HCT116 (cell line): ENCODE measurements at regions not wholly inside any gene's neighbourhood (a gene's known extent, or its start where the extent isn't known, plus 50 kb on each side); places are given as distances from the start of the nearest gene placed in this dataset.

Source experiments
- ATAC-seq: fragments of 200-7000 bp; cut with Tn5 transposase; 2 replicates; pipeline ENCODE4 v1.9.1; 2020; ENCODE audit warnings: mild to moderate bottlenecking, moderate library complexity
- BruUV-seq: library from RNA; stranded (reverse); fragments of 400-500 nt; replicated peaks from 2 replicates; lab custom pipeline; 2021; lab: Mats Ljungman, UMichigan
- CTCF ChIA-PET: fragments of 300-600 bp; sonication (Branson Sonifier 250); formaldehyde crosslinking; loops from one replicate; lab custom pipeline; 2021; ENCODE audit warnings: antibody characterized with exemption; lab: Charles Lee
- POLR2A ChIA-PET: fragments of 300-600, 350-600 bp; sonication (Branson Sonifier 250); formaldehyde crosslinking; loops from one replicate; lab custom pipeline; 2021; ENCODE audit warnings: antibody characterized with exemption; lab: Charles Lee
- RAD21 ChIA-PET, 2 experiments: fragments of 300-600 bp; sonication (Branson Sonifier 250); formaldehyde crosslinking; loops; one replicate each; lab custom pipeline; 2023; ENCODE audit warnings: low total read pairs in 2 of 2; ENCODE audit not compliant: uncharacterized antibody in 2 of 2, unreplicated experiment in 2 of 2, low non-redundant PET in 1 of 2; lab: Charles Lee
- DNase-seq: peaks from one replicate; pipeline ENCODE4 v3.0.0-alpha.2; 2010; ENCODE audit warnings: low read depth, low spot score
- H2AFZ ChIP-seq: fragments of 200-600 bp; shearing (Covaris generic), sonication (generic); 2 replicates; pipeline ENCODE4 v1.6.1; 2017; ENCODE audit warnings: low read depth, mixed run types, mixed read lengths, antibody characterized with exemption, low read length; ENCODE audit not compliant: poor library complexity, severe bottlenecking
- H3K27ac ChIP-seq: 2 replicates; pipeline ENCODE4 v1.5.1; 2012; ENCODE audit warnings: low read depth, low read length
- H3K27me3 ChIP-seq: fragments of 200-600 bp; sonication (generic); 2 replicates; pipeline ENCODE4 v1.6.1; 2016; ENCODE audit warnings: mixed run types, low read length, mixed read lengths; ENCODE audit not compliant: insufficient read depth
- H3K36me3 ChIP-seq, 2 experiments: fragments of 200-500 bp in 1 of 2; fragments of 200-600 bp in 1 of 2; sonication (Bioruptor generic) in 1 of 2; sonication (generic) in 1 of 2; 2 replicates each; pipeline versions ENCODE4 v1.5.1 to v1.6.1; 2014 to 2016; ENCODE audit warnings: low read length in 2 of 2, inconsistent platforms in 1 of 2, mixed read lengths in 1 of 2, mixed run types in 1 of 2; ENCODE audit not compliant: insufficient read depth in 2 of 2, control insufficient read depth in 1 of 2
- H3K4me1 ChIP-seq, 2 experiments: fragments of 200-600 bp in 1 of 2; sonication (generic) in 1 of 2; 2 replicates each; pipeline versions ENCODE4 v1.5.1 to v1.6.1; 2012 to 2017; ENCODE audit warnings: low read length in 2 of 2, inconsistent platforms in 1 of 2, mild to moderate bottlenecking in 1 of 2, mixed read lengths in 1 of 2, mixed run types in 1 of 2, moderate library complexity in 1 of 2; ENCODE audit not compliant: insufficient read depth in 2 of 2, control insufficient read depth in 1 of 2
- H3K4me2 ChIP-seq: fragments of 200-600 bp; sonication (generic); 2 replicates; pipeline ENCODE4 v1.6.1; 2017; ENCODE audit warnings: mixed run types, low read length, mixed read lengths
- H3K4me3 ChIP-seq, 2 experiments: fragments of 200-600 bp in 1 of 2; sonication (generic) in 1 of 2; replicated peaks in 1 of 2; 2 replicates each; pipeline ENCODE4 v1.5.1; 2011 to 2016; ENCODE audit warnings: low read length in 2 of 2, control low read depth in 1 of 2, low read depth in 1 of 2, mild to moderate bottlenecking in 1 of 2, mixed read lengths in 1 of 2, mixed run types in 1 of 2
- H3K79me2 ChIP-seq: fragments of 200-600 bp; sonication (generic); 2 replicates; pipeline ENCODE4 v1.6.1; 2017; ENCODE audit warnings: mild to moderate bottlenecking, mixed run types, low read length, moderate library complexity, mixed read lengths; ENCODE audit not compliant: insufficient read depth
- H3K9ac ChIP-seq: fragments of 200-600 bp; sonication (generic); 2 replicates; pipeline ENCODE4 v1.6.1; 2016; ENCODE audit warnings: low read length, mixed read lengths
- H3K9me2 ChIP-seq: fragments of 200-600 bp; sonication (generic), shearing (Covaris generic); 2 replicates; pipeline ENCODE4 v1.6.1; 2017; ENCODE audit warnings: mixed run types, mild to moderate bottlenecking, moderate library complexity; ENCODE audit not compliant: insufficient read depth
- H3K9me3 ChIP-seq, 2 experiments: fragments of 200-500 bp in 1 of 2; fragments of 200-600 bp in 1 of 2; sonication (Bioruptor generic) in 1 of 2; sonication (generic) in 1 of 2; 2 replicates each; pipeline ENCODE4 v1.6.1; 2014 to 2017; ENCODE audit warnings: low read length in 2 of 2, mixed read lengths in 2 of 2, inconsistent platforms in 1 of 2, low read depth in 1 of 2, mild to moderate bottlenecking in 1 of 2, mixed run types in 1 of 2, moderate library complexity in 1 of 2; ENCODE audit not compliant: control insufficient read depth in 1 of 2, insufficient read depth in 1 of 2
- H4K20me1 ChIP-seq: fragments of 200-600 bp; sonication (generic), shearing (Covaris generic); 2 replicates; pipeline ENCODE4 v1.6.1; 2017; ENCODE audit warnings: mixed run types, mild to moderate bottlenecking, moderate library complexity; ENCODE audit not compliant: insufficient read depth
- CBX3 ChIP-seq: IDR thresholded peaks from 2 replicates; pipeline ENCODE4 v1.6.1; 2012; ENCODE audit warnings: low read depth
- CTCF ChIP-seq, 3 experiments: fragments of 200-600 bp in 1 of 3; sonication (generic) in 1 of 3; IDR thresholded peaks in 2 of 3; conservative IDR thresholded peaks in 1 of 3; 2 replicates each; pipeline ENCODE4 v1.5.1; 2012 to 2017; ENCODE audit warnings: low read depth in 2 of 3, low read length in 2 of 3, antibody characterized with exemption in 1 of 3, borderline replicate concordance in 1 of 3, control low read depth in 1 of 3, mild to moderate bottlenecking in 1 of 3, mixed read lengths in 1 of 3, mixed run types in 1 of 3, moderate library complexity in 1 of 3; ENCODE audit not compliant: insufficient read depth in 1 of 3
- EGR1 ChIP-seq: IDR thresholded peaks from 2 replicates; pipeline ENCODE4 v1.6.1; 2012; ENCODE audit warnings: low read depth
- ELF1 ChIP-seq: IDR thresholded peaks from 2 replicates; pipeline ENCODE4 v1.6.1; 2012; ENCODE audit warnings: low read depth, borderline replicate concordance
- EZH2 ChIP-seq: fragments of 200-600 bp; sonication (generic); IDR thresholded peaks from 2 replicates; pipeline ENCODE4 v1.6.1; 2017; ENCODE audit warnings: antibody characterized with exemption, mixed run types
- FOSL1 ChIP-seq: IDR thresholded peaks from 2 replicates; pipeline ENCODE4 v1.6.1; 2012; ENCODE audit warnings: low read depth
- JUND ChIP-seq: IDR thresholded peaks from 2 replicates; pipeline ENCODE4 v1.6.1; 2012
- RAD21 ChIP-seq: IDR thresholded peaks from 2 replicates; pipeline ENCODE4 v1.6.1; 2012; ENCODE audit warnings: low read depth, mild to moderate bottlenecking
- REST ChIP-seq: IDR thresholded peaks from 2 replicates; pipeline ENCODE4 v1.6.1; 2012; ENCODE audit warnings: low read depth
- SIN3A ChIP-seq: IDR thresholded peaks from 2 replicates; pipeline ENCODE4 v1.6.1; 2012; ENCODE audit warnings: low read depth
- SP1 ChIP-seq: IDR thresholded peaks from 2 replicates; pipeline ENCODE4 v1.6.1; 2012; ENCODE audit warnings: low read depth
- SRF ChIP-seq: IDR thresholded peaks from 2 replicates; pipeline ENCODE4 v1.6.1; 2012; ENCODE audit warnings: low read depth
- ZBTB33 ChIP-seq: IDR thresholded peaks from 2 replicates; pipeline ENCODE4 v1.6.1; 2011; ENCODE audit warnings: mild to moderate bottlenecking, low read length, moderate library complexity; ENCODE audit not compliant: insufficient replicate concordance; ENCODE audit errors: extremely low read depth
- ZFX ChIP-seq: fragments of 450-650 bp; IDR thresholded peaks from 2 replicates; pipeline ENCODE4 v1.6.1; 2017
- ZNF274 ChIP-seq: fragments of 200-500 bp; sonication (Bioruptor generic); IDR thresholded peaks from 2 replicates; pipeline ENCODE4 v1.6.1; 2014; ENCODE audit warnings: mild to moderate bottlenecking, low read depth, low read length, inconsistent platforms
- intact Hi-C: fragments of 100-400 bp; cut with micrococcal nuclease; formaldehyde crosslinking; loops from 2 replicates; pipeline ENCODE4 v1.10.0; 2022

GRCh38 chr14:71703477-71703876, 228.8 kb upstream of the RGS6 start:
- CTCF ChIA-PET: no interaction called here
- H3K36me3 ChIP-seq: no peaks in the 10 kb centered on the region
- no peak overlapping the region for H3K4me2 ChIP-seq
- H3K4me3 ChIP-seq: no peak overlapping the region
- RAD21 ChIA-PET: no interaction called here
- DNase-seq (no peak), ATAC-seq (no peak)
- no peak overlapping the region for H2AFZ ChIP-seq
- no peaks in the 10 kb centered on the region for H3K27me3 ChIP-seq
- no peak overlapping the region for H3K9ac ChIP-seq
- POLR2A ChIA-PET: no interaction called here
- no peaks in the 10 kb centered on the region for H3K4me1 ChIP-seq
- H3K79me2 ChIP-seq: no peaks in the 10 kb centered on the region
- H3K9me3 ChIP-seq: no peaks in the 10 kb centered on the region
- intact Hi-C loops: no loop called here
- BruUV-seq: no TSS peak
- H3K9me2 ChIP-seq: no peaks in the 10 kb centered on the region
- TF ChIP-seq CBX3 (no peak), SIN3A (no peak), SP1 (no peak), RAD21 (no peak)
- no peaks in the 10 kb centered on the region for H4K20me1 ChIP-seq
- no peak overlapping the region for H3K27ac ChIP-seq

- Histone ChIP-seq H3K79me2 (no peaks in the 10 kb centered on the region), H3K9me3 (no peaks in the 10 kb centered on the region), H2AFZ (no peak overlapping the region), H3K27me3 (no peaks in the 10 kb centered on the region), H3K4me1 (no peaks in the 10 kb centered on the region), H3K4me2 (no peak overlapping the region), H3K36me3 (no peaks in the 10 kb centered on the region), H4K20me1 (no peaks in the 10 kb centered on the region), H3K9me2 (no peaks in the 10 kb centered on the region), H3K27ac (no peak overlapping the region), H3K9ac (no peak overlapping the region), H3K4me3 (no peak overlapping the region)
- DNase-seq: no peak
- BruUV-seq: no TSS peak
- RAD21 ChIA-PET: no interaction called here
- CTCF ChIA-PET: no interaction called here
- intact Hi-C loops: no loop called here
- POLR2A ChIA-PET: no interaction called here
- no peak for ATAC-seq
- no peak for TF ChIP-seq ZBTB33
- TF ChIP-seq REST: no peak
- TF ChIP-seq EGR1: no peak
- no peak for TF ChIP-seq SRF
- TF ChIP-seq ELF1: no peak
- TF ChIP-seq JUND: no peak
- TF ChIP-seq SIN3A: no peak
- TF ChIP-seq RAD21: no peak
- TF ChIP-seq ZNF274: no peak
- TF ChIP-seq FOSL1: no peak
- TF ChIP-seq EZH2: no peak
- no peak for TF ChIP-seq ZFX
- no peak for TF ChIP-seq CTCF (IDR thresholded peaks at IDR 0.05 in 2 of 3, conservative IDR thresholded peaks at IDR 0.05 in 1 of 3; ENCODE audit: borderline replicate concordance in 1 of 3, insufficient read depth in 1 of 3, low read depth in 2 of 3, low read length in 2 of 3)
- no peak for TF ChIP-seq SP1
Measured at GRCh38 chr14:71704210-71704609, 228.0 kb upstream of the RGS6 start.
